Fibroblast of skin of left biceps (primary cell): ENCODE measurements at regions not wholly inside any gene's neighbourhood (a gene's known extent, or its start where the extent isn't known, plus 50 kb on each side); places are given as distances from the start of the nearest gene placed in this dataset.

Experiments
- DNase-seq, 2 experiments: peaks; one replicate each; pipeline ENCODE4 v3.0.0-alpha.2; 2013; ENCODE audit warnings: low read depth in 2 of 2

GRCh38 chr2:9156483-9156882 lies 50.1 kb upstream of the ASAP2 start:
- no peak for DNase-seq

DNA sequence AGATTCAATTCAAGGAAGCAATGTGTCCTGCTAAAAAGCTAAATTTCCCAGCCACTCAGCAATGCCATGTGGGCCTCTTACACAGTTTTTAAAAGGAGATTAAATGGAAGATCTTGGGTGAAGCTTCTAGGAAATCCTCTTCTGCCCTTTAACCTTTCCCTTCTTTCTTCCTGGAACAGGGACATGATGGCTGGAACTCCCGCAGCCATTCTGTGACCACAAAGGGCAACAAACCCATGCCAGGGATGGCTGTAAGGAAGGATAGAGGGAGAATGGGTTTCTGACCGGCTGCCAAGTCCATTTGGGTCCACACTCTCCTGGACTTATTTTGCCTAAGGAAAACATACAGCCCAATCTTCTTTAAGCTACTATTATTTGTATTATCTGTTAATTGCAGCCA lies 52.6 kb upstream of the ASAP2 start:
- no peak for DNase-seq

GRCh38 chr2:9153643-9153980 lies 53.0 kb upstream of the ASAP2 start:
- DNase-seq = no peak

DNA sequence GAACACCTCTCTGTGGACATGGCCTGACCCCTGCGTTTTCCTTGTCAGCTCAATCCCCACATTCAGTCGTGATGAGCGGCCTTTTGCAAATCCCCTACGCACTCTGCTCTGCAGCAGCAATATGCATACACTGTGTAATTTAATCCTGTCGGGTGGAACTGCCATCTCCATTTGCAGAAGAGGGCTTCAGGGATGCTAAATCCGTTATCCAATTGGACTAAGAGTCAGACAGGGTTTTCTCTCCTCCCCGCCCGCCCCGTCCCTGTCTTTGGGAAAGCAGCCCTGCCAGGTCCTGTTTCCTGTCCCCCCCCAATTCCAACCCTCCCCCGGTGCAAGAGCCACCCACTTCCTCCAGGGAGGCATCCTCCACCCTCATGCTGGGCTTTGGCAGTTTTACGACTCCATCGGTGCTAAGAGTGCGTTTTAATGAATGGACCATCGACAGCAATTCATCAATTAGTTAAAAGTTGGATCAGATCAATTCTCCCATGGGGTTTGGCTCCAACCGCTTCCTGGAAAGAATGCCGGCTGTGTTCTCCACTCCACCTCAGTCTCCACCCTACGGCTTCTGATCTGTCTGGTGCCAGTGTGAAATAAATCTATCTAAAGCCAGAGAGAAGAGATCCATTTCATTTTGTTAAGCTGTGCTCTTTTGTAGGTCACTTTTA lies 53.5 kb upstream of the ASAP2 start:
- no peak for DNase-seq

DNA sequence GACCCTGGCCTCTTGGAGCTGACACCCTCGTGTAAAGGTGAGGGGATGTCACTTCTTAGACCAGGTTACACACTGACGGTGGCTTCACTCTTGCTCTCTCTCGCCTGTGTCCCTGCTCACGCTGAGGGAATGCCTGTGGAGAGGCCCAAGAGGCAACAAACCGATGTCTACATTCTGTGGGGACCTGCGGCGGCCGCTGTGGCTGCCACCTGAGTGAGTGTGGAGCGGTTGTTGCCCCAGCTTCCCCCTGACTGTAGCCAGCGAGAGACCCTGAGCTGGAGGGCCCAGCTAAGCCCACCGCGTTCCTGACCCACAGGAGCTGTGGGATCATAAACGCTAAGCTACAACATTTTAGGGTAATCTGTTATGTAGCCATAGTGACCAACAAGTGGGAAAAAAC lies 55.7 kb upstream of the ASAP2 start:
- no peak for DNase-seq

DNA sequence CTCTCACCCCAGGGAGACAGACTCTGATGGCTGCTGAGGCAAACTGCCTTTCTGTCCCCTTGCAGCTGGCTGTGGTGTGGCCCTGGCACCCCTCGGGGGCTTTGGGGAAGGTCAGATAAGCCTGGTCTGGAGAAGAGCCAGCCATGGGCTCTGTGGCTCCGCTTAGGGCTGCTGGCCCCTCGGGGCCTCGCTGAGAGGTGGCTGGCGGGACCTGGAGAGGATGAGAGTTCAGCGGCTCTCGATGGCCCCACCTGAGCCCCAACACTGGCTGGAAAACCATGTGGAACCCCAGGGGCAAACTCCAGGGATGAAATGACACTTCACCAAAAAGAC lies 56.1 kb upstream of the ASAP2 start:
- DNase-seq = no peak

GRCh38 chr2:9149726-9150567 lies 56.7 kb upstream of the ASAP2 start:
- DNase-seq = no peak

- DNase-seq = no peak
Measured at GRCh38 chr2:9149388-9149660, 57.3 kb upstream of the ASAP2 start.

GRCh38 chr2:9146646-9147045 lies 60.0 kb upstream of the ASAP2 start:
- DNase-seq = no peak

DNA sequence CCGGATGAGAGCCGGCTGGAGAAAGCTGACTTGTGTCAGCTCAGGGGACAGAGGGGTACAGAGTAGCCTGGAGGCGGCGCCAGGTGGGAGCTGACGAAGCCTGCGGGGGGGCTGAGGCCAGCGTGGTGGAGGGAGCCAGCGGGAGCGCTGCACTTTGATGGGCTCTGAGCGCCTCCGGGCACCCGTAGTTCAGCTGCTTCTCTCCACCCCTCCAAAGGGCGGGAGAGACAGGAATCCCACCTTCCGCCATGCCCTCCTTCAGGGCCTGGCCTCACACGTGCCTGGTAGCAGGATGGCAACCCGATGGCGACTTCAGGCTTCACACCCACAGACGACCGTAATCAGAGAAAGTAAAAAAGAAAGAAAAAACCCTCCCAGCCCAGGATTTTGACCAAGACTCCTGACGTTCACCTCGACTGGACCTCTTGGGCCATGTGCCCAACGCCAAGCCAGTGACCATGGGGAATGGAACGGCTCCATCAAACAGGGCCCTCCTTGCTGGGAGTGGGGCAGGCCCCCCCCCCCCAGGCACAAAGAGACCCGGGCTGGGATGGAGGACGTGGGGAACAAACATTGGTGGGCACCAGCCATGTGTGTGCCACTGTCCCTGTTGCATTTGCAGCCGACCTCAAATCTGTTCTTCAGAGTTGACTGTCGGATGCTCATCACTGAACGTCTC lies 60.7 kb upstream of the ASAP2 start:
- DNase-seq = no peak

- DNase-seq = peak; percentile 52 to 63
Measured at GRCh38 chr2:9145109-9145751, 61.4 kb upstream of the ASAP2 start.

DNA sequence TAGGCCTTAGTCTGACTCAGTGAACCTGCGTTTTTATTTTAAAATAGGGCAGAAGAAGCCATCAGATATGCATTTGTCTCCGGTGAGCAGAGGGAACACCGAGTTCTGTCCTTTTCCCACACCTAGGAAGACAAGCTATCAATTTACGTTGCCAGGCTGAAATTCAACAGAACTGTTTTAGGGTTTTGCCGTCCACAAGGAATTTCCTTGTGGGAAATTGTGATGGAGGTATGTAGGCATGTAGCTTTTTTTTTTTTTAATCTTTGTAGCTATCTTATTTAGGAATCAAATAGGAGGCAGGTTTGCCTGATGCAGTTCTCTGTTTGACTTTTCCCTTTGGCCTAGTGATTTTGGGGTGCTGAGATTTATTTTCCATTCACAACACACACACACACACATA lies 62.0 kb upstream of the ASAP2 start:
- peak in 1 of 2 experiments; percentile 28 for DNase-seq

DNA sequence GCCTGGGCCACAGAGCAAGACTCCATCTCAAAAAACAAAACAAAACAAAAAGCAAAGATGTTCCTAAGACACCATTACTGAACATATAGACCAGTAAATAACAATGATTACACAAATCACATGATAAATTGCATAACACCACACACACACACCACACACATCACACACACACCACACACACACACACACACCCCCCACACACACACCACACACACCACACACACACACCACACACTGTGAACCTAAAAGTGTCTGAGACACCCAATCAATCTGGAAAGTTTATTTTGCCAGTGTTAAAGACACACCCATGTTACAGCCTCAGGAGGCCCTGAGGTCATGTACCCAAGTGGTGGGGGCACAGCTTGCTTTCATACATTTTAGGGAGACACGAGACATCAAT lies 62.6 kb upstream of the ASAP2 start:
- no peak for DNase-seq

GRCh38 chr2:9143264-9143815 lies 63.3 kb upstream of the ASAP2 start:
- DNase-seq = no peak

GRCh38 chr2:9142551-9143263 lies 63.9 kb upstream of the ASAP2 start:
- DNase-seq = peak; percentile 73 to 75

DNA sequence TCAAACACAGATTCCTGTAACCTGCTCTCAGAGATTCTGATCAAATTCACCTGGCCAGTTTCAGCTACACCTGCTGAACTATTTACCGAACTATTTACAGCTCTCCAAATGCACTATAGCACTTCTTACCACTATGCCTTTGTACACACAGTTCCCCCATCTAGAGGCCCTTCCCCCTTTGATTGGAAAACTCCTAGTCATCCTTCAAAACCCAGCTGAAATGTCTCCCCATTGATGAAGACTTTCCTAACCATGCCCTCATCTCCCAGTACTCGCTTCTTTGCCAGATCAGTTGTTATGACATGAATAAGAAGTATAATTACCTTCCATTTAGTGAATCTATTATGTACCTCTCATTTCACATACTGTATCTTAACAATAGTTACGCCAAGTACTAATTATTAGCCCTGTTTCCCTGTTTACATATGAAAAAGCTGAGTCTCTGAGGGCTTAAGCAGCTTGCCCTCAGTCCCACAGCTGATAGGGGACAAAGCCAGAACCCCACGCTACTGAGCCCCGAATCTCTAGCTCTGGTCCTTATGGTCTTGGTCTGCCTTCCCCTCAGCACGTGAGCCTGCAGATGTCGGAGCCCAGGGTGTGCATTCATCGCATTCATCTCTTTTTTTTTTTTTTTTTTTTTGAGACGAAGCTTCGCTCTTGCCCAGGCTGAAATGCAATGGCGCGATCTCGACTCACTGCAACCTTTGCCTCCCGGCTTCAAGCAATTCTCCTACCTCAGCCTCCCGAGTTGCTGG lies 64.7 kb upstream of the ASAP2 start:
- DNase-seq = no peak

GRCh38 chr2:9141091-9141667 lies 65.4 kb upstream of the ASAP2 start:
- peak in 1 of 2 experiments; percentile 23 for DNase-seq

GRCh38 chr2:9140645-9141044 lies 66.0 kb upstream of the ASAP2 start:
- DNase-seq = no peak

- DNase-seq = no peak
Measured at GRCh38 chr2:9139491-9140443, 66.8 kb upstream of the ASAP2 start.
